ENCODE measurements at regions not wholly inside any gene's neighbourhood (a gene's known extent, or its start where the extent isn't known, plus 50 kb on each side); places are given as distances from the start of the nearest gene placed in this dataset.

GRCh38 chr16:63577891-63578290, 1541.7 kb upstream of the CDH8 start:
- no peak for DNase-seq

GRCh38 chr16:63575041-63575440, 1538.8 kb upstream of the CDH8 start:
- DNase-seq, result no peak

GRCh38 chr16:63568164-63568563, 1531.9 kb upstream of the CDH8 start:
- DNase-seq, result no peak

GRCh38 chr16:63563819-63564505, 1527.7 kb upstream of the CDH8 start:
- DNase-seq, result no peak

GRCh38 chr16:63553980-63554379, 1517.7 kb upstream of the CDH8 start:
- DNase-seq, result no peak

GRCh38 chr16:63539276-63539675, 1503.0 kb upstream of the CDH8 start:
- DNase-seq, result no peak

GRCh38 chr16:63530974-63531373, 1494.7 kb upstream of the CDH8 start:
- no peak for DNase-seq

GRCh38 chr16:63530208-63530607, 1494.0 kb upstream of the CDH8 start:
- DNase-seq, result no peak

- no peak for DNase-seq
Measured at GRCh38 chr16:63527404-63527803, 1491.2 kb upstream of the CDH8 start.

- DNase-seq, result no peak
Measured at GRCh38 chr16:63516394-63516793, 1480.2 kb upstream of the CDH8 start.

GRCh38 chr16:63512910-63513309, 1476.7 kb upstream of the CDH8 start:
- DNase-seq, result no peak

GRCh38 chr16:63497408-63497807, 1461.2 kb upstream of the CDH8 start:
- no peak for DNase-seq

GRCh38 chr16:63496282-63496681, 1460.0 kb upstream of the CDH8 start:
- DNase-seq, result no peak

GRCh38 chr16:63488955-63489354, 1452.7 kb upstream of the CDH8 start:
- no peak for DNase-seq

GRCh38 chr16:63481060-63481459, 1444.8 kb upstream of the CDH8 start:
- DNase-seq, result no peak

- DNase-seq, result no peak
Measured at GRCh38 chr16:63473725-63474124, 1437.5 kb upstream of the CDH8 start.

- DNase-seq, result no peak
Measured at GRCh38 chr16:63467513-63467912, 1431.3 kb upstream of the CDH8 start.

GRCh38 chr16:63462316-63462715, 1426.1 kb upstream of the CDH8 start:
- DNase-seq, result no peak

- no peak for DNase-seq
Measured at GRCh38 chr16:63461248-63461841, 1425.1 kb upstream of the CDH8 start.

GRCh38 chr16:63458846-63459245, 1422.6 kb upstream of the CDH8 start:
- no peak for DNase-seq

- no peak for DNase-seq
Measured at GRCh38 chr16:63457869-63458268, 1421.6 kb upstream of the CDH8 start.

GRCh38 chr16:63453261-63453660, 1417.0 kb upstream of the CDH8 start:
- DNase-seq, result no peak

GRCh38 chr16:63447121-63447520, 1410.9 kb upstream of the CDH8 start:
- DNase-seq, result no peak

GRCh38 chr16:63442246-63442645, 1406.0 kb upstream of the CDH8 start:
- DNase-seq, result no peak

- no peak for DNase-seq
Measured at GRCh38 chr16:63426275-63426870, 1390.1 kb upstream of the CDH8 start.

All from MV-4-11 (cell line).